ENCODE measurements at regions not wholly inside any gene's neighbourhood (a gene's known extent, or its start where the extent isn't known, plus 50 kb on each side); places are given as distances from the start of the nearest gene placed in this dataset.

- no peak overlapping the region for H3K9ac ChIP-seq (ENCODE audit: control insufficient read depth, insufficient read depth, low read length)
- H4K20me1 ChIP-seq (ENCODE audit: control insufficient read depth, insufficient read depth) = no peaks in the 10 kb centered on the region
- H2AFZ ChIP-seq (ENCODE audit: control insufficient read depth, low read depth, low read length) = no peak overlapping the region
- ATAC-seq = peak; percentile 54
- no peaks in the 10 kb centered on the region for H3K79me2 ChIP-seq (ENCODE audit: control insufficient read depth, insufficient read depth, low read length)
- intact Hi-C loops (cut with micrococcal nuclease; ENCODE audit: unreplicated experiment) = no loop called here
- H3K4me1 ChIP-seq (ENCODE audit: control insufficient read depth, insufficient read depth, low read length) = no peaks in the 10 kb centered on the region
- SMC1A ChIA-PET (ENCODE audit: uncharacterized antibody, unreplicated experiment) = no interaction called here
- POLR2A ChIA-PET = no interaction called here
- RAD21 ChIA-PET (ENCODE audit: unreplicated experiment) = interaction anchor here (1.0 kb wide), 1 partner anchor 76 kb away, joined by 3 read pairs; no protein-coding TSS in a partner anchor
- 9% methylated on average over 1 of the region's 1 CpG for WGBS (ENCODE audit: insufficient coverage, insufficient replicate concordance, low lambda C conversion rate, missing lambda C conversion rate)
- H3K27me3 ChIP-seq (replicated peaks in 1 of 2; ENCODE audit: control insufficient read depth in 2 of 2, insufficient read depth in 2 of 2, low read length in 1 of 2) = no peaks in the 10 kb centered on the region
- BruUV-seq (replicated peaks) = no TSS peak
- TF ChIP-seq KAT2A (conservative IDR thresholded peaks at IDR 0.05; ENCODE audit: control insufficient read depth, low read depth, low read length) (no peak), IKZF2 (IDR thresholded peaks at IDR 0.05) (peak; percentile 49 to 51; a peak in 2 of 4 replicates)
- H3K4me3 ChIP-seq = no peak overlapping the region
- no peaks in the 10 kb centered on the region for H3K36me3 ChIP-seq (ENCODE audit: control insufficient read depth in 2 of 2, insufficient read depth in 2 of 2, low read length in 1 of 2)
- CTCF ChIA-PET = no interaction called here
- H3K9me3 ChIP-seq (replicated peaks; ENCODE audit: control insufficient read depth, insufficient read depth, low read length) = no peaks in the 10 kb centered on the region
- H3K27ac ChIP-seq (ENCODE audit: control insufficient read depth, insufficient read depth) = no peak overlapping the region
- in situ Hi-C loops (cut with MboI) = no loop called here
- FAIRE-seq = no peak
- no peak for DNase-seq (ENCODE audit: low read depth, low spot score)
- H3K4me2 ChIP-seq (ENCODE audit: control insufficient read depth, insufficient read depth) = no peak overlapping the region
Measured at GRCh38 chr13:84567848-84568247, 685.6 kb upstream of the SLITRK1 start.

GRCh38 chr13:84566780-84567179 lies 684.5 kb upstream of the SLITRK1 start:
- 45% methylated on average over 2 of the region's 2 CpGs for WGBS (ENCODE audit: insufficient coverage, insufficient replicate concordance, low lambda C conversion rate, missing lambda C conversion rate)
- RAD21 ChIA-PET (ENCODE audit: unreplicated experiment) = interaction anchor here (1.0 to 1.2 kb wide), 2 partner anchors 70 to 111 kb away, joined by 3 to 4 read pairs; no protein-coding TSS in a partner anchor
- H3K4me3 ChIP-seq = no peak overlapping the region
- in situ Hi-C loops (cut with MboI) (no loop called here), intact Hi-C loops (cut with micrococcal nuclease; ENCODE audit: unreplicated experiment) (no loop called here)
- CTCF ChIA-PET = interaction anchor here (1.0 to 1.6 kb wide), 3 partner anchors 8 to 70 kb away, joined by 3 to 4 read pairs (median 4); no protein-coding TSS in a partner anchor
- no peak overlapping the region for H3K4me2 ChIP-seq (ENCODE audit: control insufficient read depth, insufficient read depth)
- FAIRE-seq (no peak), DNase-seq (ENCODE audit: low read depth, low spot score) (no peak), ATAC-seq (no peak)
- H3K9me3 ChIP-seq (replicated peaks; ENCODE audit: control insufficient read depth, insufficient read depth, low read length) = no peaks in the 10 kb centered on the region
- H2AFZ ChIP-seq (ENCODE audit: control insufficient read depth, low read depth, low read length) = no peak overlapping the region
- POLR2A ChIA-PET = no interaction called here
- no TSS peak for BruUV-seq (replicated peaks)
- no peaks in the 10 kb centered on the region for H3K4me1 ChIP-seq (ENCODE audit: control insufficient read depth, insufficient read depth, low read length)
- H3K27me3 ChIP-seq (replicated peaks in 1 of 2; ENCODE audit: control insufficient read depth in 2 of 2, insufficient read depth in 2 of 2, low read length in 1 of 2) = no peaks in the 10 kb centered on the region
- no peaks in the 10 kb centered on the region for H3K79me2 ChIP-seq (ENCODE audit: control insufficient read depth, insufficient read depth, low read length)
- H4K20me1 ChIP-seq (ENCODE audit: control insufficient read depth, insufficient read depth) = no peaks in the 10 kb centered on the region
- no peak overlapping the region for H3K9ac ChIP-seq (ENCODE audit: control insufficient read depth, insufficient read depth, low read length)
- no peak overlapping the region for H3K27ac ChIP-seq (ENCODE audit: control insufficient read depth, insufficient read depth)
- SMC1A ChIA-PET (ENCODE audit: uncharacterized antibody, unreplicated experiment) = interaction anchor here (0.8 to 4.5 kb wide), 4 partner anchors 31 to 156 kb away, joined by 3 to 31 read pairs (median 3); no protein-coding TSS in a partner anchor
- H3K36me3 ChIP-seq (ENCODE audit: control insufficient read depth in 2 of 2, insufficient read depth in 2 of 2, low read length in 1 of 2) = no peaks in the 10 kb centered on the region
- TF ChIP-seq SRF (IDR thresholded peaks at IDR 0.05; ENCODE audit: low read depth in 2 of 2, low read length in 2 of 2) (no peak), MTA3 (IDR thresholded peaks at IDR 0.05; ENCODE audit: borderline replicate concordance, low read length) (no peak), GATAD2B (conservative IDR thresholded peaks at IDR 0.05; ENCODE audit: low read depth) (no peak), POLR2AphosphoS2 (IDR thresholded peaks at IDR 0.05; ENCODE audit: low read depth, low read length) (no peak), RCOR1 (conservative IDR thresholded peaks at IDR 0.05; ENCODE audit: low read depth, low read length) (no peak), TARDBP (IDR thresholded peaks at IDR 0.05; ENCODE audit: borderline replicate concordance) (no peak), NFXL1 (IDR thresholded peaks at IDR 0.05; ENCODE audit: borderline replicate concordance) (no peak), CEBPZ (IDR thresholded peaks at IDR 0.05; ENCODE audit: low read depth, low read length) (no peak), SP1 (IDR thresholded peaks at IDR 0.05; ENCODE audit: low read depth, low read length) (no peak), HDAC6 (IDR thresholded peaks at IDR 0.05; ENCODE audit: unreplicated experiment) (no peak), TCF12 (IDR thresholded peaks at IDR 0.05; ENCODE audit: low read depth, low read length) (no peak), ZNF217 (IDR thresholded peaks at IDR 0.05) (no peak), LARP7 (IDR thresholded peaks at IDR 0.05) (no peak), CHD2 (IDR thresholded peaks at IDR 0.05; ENCODE audit: borderline replicate concordance, low read depth, low read length) (no peak)
